ENCODE measurements at regions not wholly inside any gene's neighbourhood (a gene's known extent, or its start where the extent isn't known, plus 50 kb on each side); places are given as distances from the start of the nearest gene placed in this dataset.
"Not testable (repeated sequence)": the region's sequence is repeated elsewhere in the genome, so short reads cannot be mapped to it uniquely, and the experiment has no call there.

- TF ChIP-seq POLR2A, CTCF (IDR thresholded peaks at IDR 0.05): not testable (repeated sequence)
Observed at GRCh38 chr13:56547921-56548320, 592.8 kb upstream of the PRR20A start.

Data from Peyer's patch (tissue), 4 donors.